Parathyroid adenoma (tissue), 2 donors: ENCODE measurements at regions not wholly inside any gene's neighbourhood (a gene's known extent, or its start where the extent isn't known, plus 50 kb on each side); places are given as distances from the start of the nearest gene placed in this dataset.

Experiments
- H2AFZ ChIP-seq: fragments of 300-600 bp; sonication (generic); one replicate; pipeline ENCODE4 v1.7.0; 2017; ENCODE audit warnings: antibody characterized with exemption, mild to moderate bottlenecking
- H3K27ac ChIP-seq: fragments of 300-600 bp; sonication (generic); one replicate; pipeline ENCODE4 v1.7.0; 2017
- H3K27me3 ChIP-seq: fragments of 300-600 bp; sonication (generic); one replicate; pipeline ENCODE4 v1.7.0; 2017; ENCODE audit warnings: low read length; ENCODE audit not compliant: control insufficient read depth, insufficient read depth
- H3K36me3 ChIP-seq: fragments of 300-600 bp; sonication (generic); one replicate; pipeline ENCODE4 v1.7.0; 2017; ENCODE audit warnings: low read length; ENCODE audit not compliant: control insufficient read depth, insufficient read depth
- H3K4me1 ChIP-seq: fragments of 300-600 bp; sonication (generic); one replicate; pipeline ENCODE4 v1.7.0; 2017; ENCODE audit warnings: control low read depth
- H3K4me2 ChIP-seq: fragments of 300-600 bp; sonication (generic); one replicate; pipeline ENCODE4 v1.7.0; 2017; ENCODE audit warnings: low read length
- H3K4me3 ChIP-seq: fragments of 300-600 bp; sonication (generic); one replicate; pipeline ENCODE4 v1.7.0; 2017; ENCODE audit warnings: low read depth, low read length
- H3K79me2 ChIP-seq: fragments of 300-600 bp; sonication (generic); one replicate; pipeline ENCODE4 v1.7.0; 2017; ENCODE audit warnings: control low read depth
- H3K9ac ChIP-seq: fragments of 300-600 bp; sonication (generic); one replicate; pipeline ENCODE4 v1.7.0; 2017; ENCODE audit warnings: mild to moderate bottlenecking
- H3K9me3 ChIP-seq: fragments of 300-600 bp; sonication (generic); one replicate; pipeline ENCODE4 v1.7.0; 2017; ENCODE audit warnings: low read length; ENCODE audit not compliant: control insufficient read depth
- CTCF ChIP-seq: fragments of 300-600 bp; sonication (generic); IDR thresholded peaks from one replicate; pipeline ENCODE4 v1.7.0; 2017; ENCODE audit warnings: antibody characterized with exemption, mild to moderate bottlenecking
- donor health status: primary hyperparathyroidism.

- H3K4me1 ChIP-seq: no peaks in the 10 kb centered on the region
- no peak overlapping the region for H3K27ac ChIP-seq
- no peaks in the 10 kb centered on the region for H3K36me3 ChIP-seq
- no peak overlapping the region for H3K4me3 ChIP-seq
- no peak overlapping the region for H3K9ac ChIP-seq
- no peak overlapping the region for H3K4me2 ChIP-seq
- H3K27me3 ChIP-seq: no peaks in the 10 kb centered on the region
- no peak for TF ChIP-seq CTCF
- no peaks in the 10 kb centered on the region for H3K9me3 ChIP-seq
- H3K79me2 ChIP-seq: no peaks in the 10 kb centered on the region
- H2AFZ ChIP-seq: no peak overlapping the region
Measured at GRCh38 chr21:16476056-16476825, 746.5 kb downstream of the USP25 start.

DNA sequence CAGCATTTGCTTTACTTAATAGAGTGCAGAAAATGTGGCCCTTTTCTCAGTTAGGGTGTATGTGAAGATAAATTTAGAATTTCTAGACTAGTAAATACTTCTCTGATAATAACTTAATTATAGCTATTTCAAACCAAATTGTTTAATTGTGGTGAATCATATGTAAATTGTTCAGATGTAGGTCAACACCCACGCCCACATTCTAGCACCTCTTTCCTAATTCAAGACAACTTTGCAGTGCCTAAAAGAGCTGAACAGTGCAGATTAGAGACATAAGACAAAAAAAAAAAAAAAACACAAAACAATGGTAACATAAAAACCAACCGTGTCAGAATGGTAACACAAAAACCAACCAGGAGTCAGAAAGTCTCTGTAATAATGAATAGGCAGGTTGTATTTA lies 758.3 kb downstream of the USP25 start:
- Histone ChIP-seq H2AFZ (no peak overlapping the region), H3K27me3 (no peaks in the 10 kb centered on the region), H3K4me2 (no peak overlapping the region), H3K27ac (no peak overlapping the region), H3K4me1 (no peaks in the 10 kb centered on the region), H3K9ac (no peak overlapping the region), H3K79me2 (no peaks in the 10 kb centered on the region), H3K4me3 (no peak overlapping the region), H3K36me3 (no peaks in the 10 kb centered on the region), H3K9me3 (no peaks in the 10 kb centered on the region)
- TF ChIP-seq CTCF: no peak

- Histone ChIP-seq H3K9ac (no peak overlapping the region), H3K27me3 (no peaks in the 10 kb centered on the region), H3K36me3 (no peaks in the 10 kb centered on the region), H3K27ac (no peak overlapping the region), H3K4me2 (no peak overlapping the region), H3K4me3 (no peak overlapping the region), H3K79me2 (no peaks in the 10 kb centered on the region), H2AFZ (no peak overlapping the region), H3K9me3 (no peaks in the 10 kb centered on the region), H3K4me1 (no peaks in the 10 kb centered on the region)
- no peak for TF ChIP-seq CTCF
Measured at GRCh38 chr21:16492356-16492755, 762.6 kb downstream of the USP25 start.

DNA sequence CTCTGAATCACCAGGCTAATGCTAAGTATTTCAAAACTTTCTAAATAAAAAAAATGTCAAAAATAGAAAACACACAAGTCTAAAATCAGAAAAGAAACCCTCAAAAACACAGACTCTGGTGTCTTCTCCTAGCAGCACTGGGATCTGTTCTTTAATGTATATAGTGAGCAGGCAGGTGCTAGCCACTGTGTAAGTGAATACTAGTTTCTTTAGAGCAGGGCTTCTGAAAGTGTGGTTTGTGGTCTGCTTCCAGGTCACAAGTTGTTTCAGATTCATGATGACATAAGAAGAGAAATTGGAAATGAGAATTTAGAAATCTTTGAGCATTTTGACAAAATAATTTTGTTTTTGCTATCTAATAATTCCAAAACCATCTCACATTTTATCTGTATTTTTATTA lies 763.1 kb downstream of the USP25 start:
- Histone ChIP-seq H3K9ac (no peak overlapping the region), H2AFZ (no peak overlapping the region), H3K79me2 (no peaks in the 10 kb centered on the region), H3K4me2 (no peak overlapping the region), H3K27me3 (no peaks in the 10 kb centered on the region), H3K4me1 (no peaks in the 10 kb centered on the region), H3K27ac (no peak overlapping the region), H3K9me3 (no peaks in the 10 kb centered on the region), H3K36me3 (no peaks in the 10 kb centered on the region), H3K4me3 (no peak overlapping the region)
- no peak for TF ChIP-seq CTCF

GRCh38 chr21:16496609-16497008 lies 766.8 kb downstream of the USP25 start:
- no peaks in the 10 kb centered on the region for H3K9me3 ChIP-seq
- no peaks in the 10 kb centered on the region for H3K4me1 ChIP-seq
- H3K79me2 ChIP-seq: no peaks in the 10 kb centered on the region
- no peak overlapping the region for H2AFZ ChIP-seq
- H3K36me3 ChIP-seq: no peaks in the 10 kb centered on the region
- no peak overlapping the region for H3K27ac ChIP-seq
- no peak for TF ChIP-seq CTCF
- H3K4me3 ChIP-seq: no peak overlapping the region
- no peak overlapping the region for H3K4me2 ChIP-seq
- no peak overlapping the region for H3K9ac ChIP-seq
- no peaks in the 10 kb centered on the region for H3K27me3 ChIP-seq
